AG09319 (cell line): ENCODE measurements at regions not wholly inside any gene's neighbourhood (a gene's known extent, or its start where the extent isn't known, plus 50 kb on each side); places are given as distances from the start of the nearest gene placed in this dataset.

Source experiments
- DNase-seq: peaks from one replicate; pipeline ENCODE4 v3.0.0-alpha.2; 2010; ENCODE audit warnings: low read depth; ENCODE audit errors: extremely low read depth
- TF ChIP-seq, protein P1 (sequence below): IDR thresholded peaks from 2 replicates; pipeline ENCODE4 v1.5.1; 2011; ENCODE audit warnings: low read depth, mild to moderate bottlenecking, inconsistent platforms, low read length, moderate library complexity

DNA sequence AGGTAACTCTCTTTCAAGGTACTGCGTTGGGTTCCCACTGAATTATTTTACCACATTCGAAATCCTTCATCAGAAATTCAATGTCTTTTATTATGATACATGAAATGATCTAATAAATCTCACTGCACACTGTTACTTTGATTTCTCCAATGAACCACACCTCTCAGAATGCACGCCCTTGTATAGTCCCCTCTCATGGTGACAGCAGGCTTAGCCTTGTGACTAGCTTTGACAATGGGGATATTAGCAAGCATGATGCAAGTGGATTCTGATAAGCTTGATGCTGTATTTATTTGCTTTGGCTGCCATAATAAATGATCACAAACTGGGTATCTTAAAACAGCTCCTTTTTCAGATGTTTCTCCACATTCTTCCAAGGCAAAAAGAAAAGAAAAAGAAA, 100.4 kb upstream of the ETV6 start:
- TF ChIP-seq, protein P1, sequence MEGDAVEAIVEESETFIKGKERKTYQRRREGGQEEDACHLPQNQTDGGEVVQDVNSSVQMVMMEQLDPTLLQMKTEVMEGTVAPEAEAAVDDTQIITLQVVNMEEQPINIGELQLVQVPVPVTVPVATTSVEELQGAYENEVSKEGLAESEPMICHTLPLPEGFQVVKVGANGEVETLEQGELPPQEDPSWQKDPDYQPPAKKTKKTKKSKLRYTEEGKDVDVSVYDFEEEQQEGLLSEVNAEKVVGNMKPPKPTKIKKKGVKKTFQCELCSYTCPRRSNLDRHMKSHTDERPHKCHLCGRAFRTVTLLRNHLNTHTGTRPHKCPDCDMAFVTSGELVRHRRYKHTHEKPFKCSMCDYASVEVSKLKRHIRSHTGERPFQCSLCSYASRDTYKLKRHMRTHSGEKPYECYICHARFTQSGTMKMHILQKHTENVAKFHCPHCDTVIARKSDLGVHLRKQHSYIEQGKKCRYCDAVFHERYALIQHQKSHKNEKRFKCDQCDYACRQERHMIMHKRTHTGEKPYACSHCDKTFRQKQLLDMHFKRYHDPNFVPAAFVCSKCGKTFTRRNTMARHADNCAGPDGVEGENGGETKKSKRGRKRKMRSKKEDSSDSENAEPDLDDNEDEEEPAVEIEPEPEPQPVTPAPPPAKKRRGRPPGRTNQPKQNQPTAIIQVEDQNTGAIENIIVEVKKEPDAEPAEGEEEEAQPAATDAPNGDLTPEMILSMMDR, result no peak
- no peak for DNase-seq

DNA sequence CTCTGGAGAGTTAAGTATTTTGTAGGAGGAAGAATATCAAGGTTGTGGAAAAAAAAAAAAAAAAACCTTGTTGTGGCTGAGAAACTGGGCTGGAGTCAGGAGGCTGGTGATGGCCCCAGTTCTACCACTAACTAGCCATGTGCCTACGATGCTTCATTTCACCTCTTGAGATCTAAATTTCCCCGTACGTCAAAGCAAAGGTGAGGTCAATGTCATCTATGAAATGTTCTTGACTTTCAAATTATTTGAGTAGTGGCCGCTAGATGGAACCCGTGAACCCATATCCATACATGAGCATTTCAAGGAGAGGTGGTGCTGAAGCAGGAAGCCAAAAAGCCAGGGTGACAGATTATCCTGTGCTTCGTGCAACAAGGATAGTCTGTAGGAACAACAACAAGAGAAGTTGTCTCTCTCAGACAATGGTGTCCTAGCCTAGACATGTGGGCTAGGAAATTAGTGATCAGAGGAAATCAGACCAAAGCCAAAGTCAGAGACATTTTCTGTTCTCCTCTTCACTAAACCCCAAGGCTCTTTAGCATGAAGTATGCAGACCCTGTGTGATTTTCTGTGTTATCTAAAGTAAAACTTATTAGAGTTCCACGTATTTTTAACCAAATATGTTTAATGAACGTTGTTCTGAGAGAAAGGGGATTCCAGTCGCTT, 95.5 kb upstream of the ETV6 start:
- peak; percentile 20 for DNase-seq
- TF ChIP-seq, protein P1, result peak; percentile 65

DNA sequence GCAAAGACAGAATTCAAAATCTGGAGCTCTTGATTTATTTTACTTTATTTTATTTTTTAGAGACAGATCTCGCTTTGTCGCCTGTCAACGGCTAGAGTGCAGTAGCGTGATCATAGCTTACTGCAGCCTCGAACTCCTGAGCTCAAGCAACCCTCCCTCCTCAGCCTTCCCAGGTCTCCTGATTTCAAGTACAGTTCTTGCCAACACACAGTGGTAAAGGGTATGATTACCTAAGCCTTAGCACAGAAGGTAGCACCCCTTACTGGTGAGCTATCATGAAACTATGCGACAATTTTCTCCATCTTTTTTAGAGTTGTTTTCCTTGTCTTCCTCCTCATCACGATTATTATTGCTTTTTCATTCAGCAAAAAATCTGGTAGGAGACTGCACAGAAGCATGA, 94.3 kb upstream of the ETV6 start:
- no peak for DNase-seq
- TF ChIP-seq, protein P1, result no peak

DNA sequence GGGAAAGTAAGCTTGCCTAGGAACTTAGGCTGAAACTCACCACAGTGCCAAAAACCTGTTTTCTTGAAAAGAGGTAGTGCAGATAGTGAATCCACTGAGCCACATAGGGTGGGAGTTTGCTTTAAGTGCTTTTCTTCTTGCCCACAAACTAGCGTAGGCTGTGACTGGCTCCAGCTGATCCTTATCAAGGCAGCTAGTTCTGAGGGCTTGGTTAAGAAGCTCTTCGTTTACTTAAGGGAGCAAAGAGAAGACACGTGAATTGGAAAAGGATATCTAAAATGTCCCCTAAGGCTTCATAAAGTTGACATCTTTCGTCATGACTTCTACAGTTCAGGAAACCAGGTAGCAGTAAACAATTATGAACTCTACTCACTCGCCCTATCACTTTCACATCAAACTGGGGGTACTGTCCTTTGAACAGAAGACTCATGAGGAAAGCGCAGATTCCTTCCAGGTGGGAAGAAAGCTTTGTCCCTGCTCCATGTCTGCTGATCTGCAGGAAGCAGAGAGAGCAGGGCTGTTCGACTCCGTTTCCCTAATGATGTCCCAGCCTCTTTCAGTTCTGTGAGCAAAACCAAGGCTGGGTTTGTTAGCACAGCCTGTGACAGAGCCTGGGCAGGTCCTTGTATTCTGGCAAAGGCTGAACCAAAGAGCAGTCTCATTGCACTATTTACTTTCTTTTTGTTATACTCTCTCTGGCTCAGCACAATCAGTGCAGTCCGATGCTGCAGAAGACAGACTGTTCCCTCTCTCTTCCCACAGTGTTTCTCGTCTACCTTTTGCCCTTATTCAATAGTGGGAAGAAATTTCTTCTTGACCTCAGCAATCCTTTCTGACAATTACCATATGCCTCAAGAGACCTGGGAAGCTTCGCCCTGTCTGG, 93.5 kb upstream of the ETV6 start:
- DNase-seq, result no peak
- TF ChIP-seq, protein P1, result no peak

DNA sequence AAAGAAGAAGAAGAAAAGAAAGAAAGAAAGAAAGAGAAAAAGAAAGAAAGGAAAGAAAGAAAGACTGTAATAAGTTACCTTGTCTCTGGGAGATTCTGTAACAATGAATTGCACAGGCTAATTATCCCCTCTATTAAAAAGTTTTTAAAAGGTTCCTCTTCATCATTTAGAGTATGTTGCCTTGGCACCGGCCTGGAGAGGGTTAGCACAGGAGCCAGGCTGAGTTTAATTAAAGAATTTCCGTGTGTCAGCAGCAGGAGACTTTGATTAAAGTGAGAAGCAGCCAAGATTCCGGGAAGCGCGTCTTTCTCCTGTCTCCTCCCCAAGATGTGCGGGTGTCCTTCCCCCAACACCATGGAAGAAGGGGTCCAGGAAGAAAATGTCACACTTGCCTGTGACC, 92.8 kb upstream of the ETV6 start:
- no peak for DNase-seq
- TF ChIP-seq, protein P1, result no peak

DNA sequence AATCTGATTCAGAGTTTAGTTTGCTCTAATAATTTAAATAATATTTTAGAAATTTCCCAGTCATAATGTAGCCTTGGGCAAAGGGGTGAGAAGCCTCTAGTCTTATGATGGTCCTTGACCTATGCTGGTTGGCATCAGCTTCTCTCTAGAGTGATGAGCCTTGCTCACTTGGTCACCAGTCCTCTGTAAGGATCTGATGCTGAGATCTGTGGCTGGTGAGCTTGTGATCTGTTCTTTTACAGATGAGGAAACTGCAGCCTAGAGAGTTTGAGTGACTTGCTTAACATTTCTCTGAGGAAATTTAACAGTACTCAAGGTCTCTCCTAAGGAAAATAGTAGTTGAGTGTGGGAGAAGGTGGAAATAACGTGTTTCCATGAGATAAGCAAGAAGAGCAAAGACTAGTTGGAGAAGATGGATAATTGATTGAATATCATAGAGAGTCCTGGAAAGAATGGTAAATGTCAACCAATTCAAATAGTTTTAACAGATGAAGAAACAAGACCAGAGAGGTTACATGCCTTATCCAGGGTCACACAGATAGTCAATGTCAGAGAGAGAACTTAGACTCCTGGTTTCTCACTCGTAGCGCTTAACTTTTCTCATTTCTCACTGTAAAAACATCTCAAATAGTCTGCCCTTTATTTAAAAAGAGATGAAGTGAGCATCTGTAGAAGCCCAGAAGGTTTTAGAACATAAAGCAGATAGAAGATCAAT, 89.7 kb upstream of the ETV6 start:
- DNase-seq, result no peak
- TF ChIP-seq, protein P1, result no peak

DNA sequence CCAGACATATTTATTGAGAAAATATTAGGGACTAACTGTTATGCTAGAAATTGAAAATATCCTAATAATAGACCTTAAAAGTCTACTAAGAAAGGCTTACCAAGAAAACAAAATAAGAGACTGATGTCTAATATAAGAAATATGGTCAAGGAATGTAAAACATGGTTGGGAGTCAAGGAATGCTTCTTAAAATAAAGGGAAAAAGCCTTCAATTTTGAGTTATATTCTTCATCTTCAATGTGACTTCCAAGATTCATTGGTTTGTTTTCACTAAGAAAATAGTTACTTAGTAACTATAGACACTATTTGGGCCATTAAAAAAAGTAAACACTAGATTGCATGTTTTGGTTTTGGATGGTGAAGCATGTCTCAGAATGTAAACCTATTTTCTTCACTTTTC, 88.1 kb upstream of the ETV6 start:
- TF ChIP-seq, protein P1, result no peak
- DNase-seq, result no peak
